Muscle layer of duodenum (tissue), 2 donors: ENCODE measurements at regions not wholly inside any gene's neighbourhood (a gene's known extent, or its start where the extent isn't known, plus 50 kb on each side); places are given as distances from the start of the nearest gene placed in this dataset.

Experiments used
- H3K27ac ChIP-seq: one replicate; pipeline ENCODE4 v1.7.0; 2013; ENCODE audit warnings: mild to moderate bottlenecking, low read length
- H3K27me3 ChIP-seq: one replicate; pipeline ENCODE4 v1.7.0; 2013; ENCODE audit warnings: low read depth, mild to moderate bottlenecking, control low read depth, low read length
- H3K36me3 ChIP-seq, 2 donors: one replicate each; pipeline ENCODE4 v1.7.0; 2013; ENCODE audit warnings: low read length in 2 of 2, control low read depth in 1 of 2, mild to moderate bottlenecking in 1 of 2; ENCODE audit not compliant: insufficient read depth in 2 of 2, control insufficient read depth in 1 of 2
- H3K4me1 ChIP-seq, 2 donors: one replicate each; pipeline ENCODE4 v1.7.0; 2013; ENCODE audit warnings: low read length in 2 of 2, mild to moderate bottlenecking in 2 of 2, control low read depth in 1 of 2, moderate library complexity in 1 of 2; ENCODE audit not compliant: insufficient read depth in 2 of 2, control insufficient read depth in 1 of 2
- H3K4me3 ChIP-seq, 2 donors: one replicate each; pipeline ENCODE4 v1.7.0; 2013; ENCODE audit warnings: low read length in 2 of 2, low read depth in 1 of 2, mild to moderate bottlenecking in 1 of 2
- H3K9me3 ChIP-seq, 2 donors: one replicate each; pipeline ENCODE4 v1.7.0; 2013; ENCODE audit warnings: low read length in 2 of 2, control low read depth in 1 of 2, mild to moderate bottlenecking in 1 of 2; ENCODE audit not compliant: control insufficient read depth in 1 of 2
- donor health status: healthy.

DNA sequence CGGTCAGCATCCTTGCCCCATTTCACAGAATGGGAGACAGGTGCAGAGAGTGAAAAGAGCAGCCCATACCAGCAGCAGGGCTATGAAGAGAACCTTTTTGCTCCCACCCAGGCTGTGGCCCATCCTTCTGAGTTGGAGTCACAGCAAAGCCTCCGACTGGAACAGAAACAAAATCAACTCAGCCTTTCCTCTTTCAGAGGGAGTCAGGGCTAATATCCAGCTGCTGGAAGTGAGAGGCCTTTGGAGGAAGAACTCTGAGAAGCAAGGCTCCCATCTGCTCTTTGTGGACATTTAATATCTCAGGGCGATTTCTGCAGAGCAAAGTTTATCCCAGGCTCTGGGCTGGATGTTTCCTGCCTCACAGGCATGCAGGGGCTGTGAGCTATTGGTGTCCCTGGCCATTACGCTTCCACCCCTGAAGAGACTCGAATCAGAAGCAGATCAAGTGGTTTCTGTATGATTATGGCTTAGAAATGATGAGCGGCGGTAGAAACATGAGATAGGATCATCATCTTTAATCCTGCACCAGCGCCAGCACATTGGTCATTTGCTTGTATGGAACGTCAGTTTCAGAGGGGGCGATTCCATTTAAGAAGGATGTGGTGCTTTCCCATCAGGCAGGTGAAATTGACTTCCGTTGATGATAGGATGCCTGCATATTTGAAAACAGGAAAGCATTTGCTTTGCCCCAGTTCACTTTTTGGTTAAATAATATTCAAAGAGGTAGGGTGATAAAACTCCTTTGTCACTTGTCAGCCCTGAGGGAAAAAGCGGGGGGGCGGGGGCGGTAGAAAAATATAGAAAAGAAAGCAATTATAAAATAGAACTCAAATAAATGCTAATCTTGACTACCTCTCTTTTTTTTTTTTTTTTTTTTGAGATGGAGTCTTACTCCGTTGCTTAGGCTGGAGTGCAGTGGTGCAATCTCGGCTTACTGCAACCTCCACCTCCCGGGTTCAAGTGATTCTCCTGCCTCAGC is 152.4 kb downstream of the LRRC30 start:
- no peaks in the 10 kb centered on the region for H3K36me3 ChIP-seq
- no peaks in the 10 kb centered on the region for H3K9me3 ChIP-seq
- peaks cover 0 to 4% of the 10 kb centered on the region in 2 donors for H3K4me1 ChIP-seq
- no peaks in the 10 kb centered on the region for H3K27me3 ChIP-seq
- H3K4me3 ChIP-seq = no peak overlapping the region
- no peak overlapping the region for H3K27ac ChIP-seq

DNA sequence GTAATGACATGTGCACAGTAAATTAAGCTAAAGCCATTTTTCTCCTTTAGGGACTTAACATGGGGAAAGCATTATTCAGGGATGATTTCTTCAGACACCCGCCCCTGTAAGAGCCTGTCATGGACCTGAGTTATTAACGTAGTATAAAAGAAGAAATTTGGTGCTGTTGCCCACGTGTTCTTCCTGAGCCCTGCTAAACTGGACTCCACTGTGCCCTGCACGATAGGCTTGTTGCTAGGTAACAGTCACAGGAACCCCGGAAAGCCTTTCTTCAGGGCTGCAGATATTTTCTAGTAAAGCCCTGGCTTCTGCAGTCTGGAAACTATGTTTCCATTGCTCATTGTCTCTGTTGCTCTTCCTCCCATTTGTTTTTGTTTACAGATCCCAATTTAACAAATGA is 157.9 kb downstream of the LRRC30 start:
- Histone ChIP-seq H3K4me3 (no peak overlapping the region), H3K27ac (no peak overlapping the region), H3K27me3 (no peaks in the 10 kb centered on the region), H3K36me3 (no peaks in the 10 kb centered on the region), H3K4me1 (no peaks in the 10 kb centered on the region), H3K9me3 (no peaks in the 10 kb centered on the region)

DNA sequence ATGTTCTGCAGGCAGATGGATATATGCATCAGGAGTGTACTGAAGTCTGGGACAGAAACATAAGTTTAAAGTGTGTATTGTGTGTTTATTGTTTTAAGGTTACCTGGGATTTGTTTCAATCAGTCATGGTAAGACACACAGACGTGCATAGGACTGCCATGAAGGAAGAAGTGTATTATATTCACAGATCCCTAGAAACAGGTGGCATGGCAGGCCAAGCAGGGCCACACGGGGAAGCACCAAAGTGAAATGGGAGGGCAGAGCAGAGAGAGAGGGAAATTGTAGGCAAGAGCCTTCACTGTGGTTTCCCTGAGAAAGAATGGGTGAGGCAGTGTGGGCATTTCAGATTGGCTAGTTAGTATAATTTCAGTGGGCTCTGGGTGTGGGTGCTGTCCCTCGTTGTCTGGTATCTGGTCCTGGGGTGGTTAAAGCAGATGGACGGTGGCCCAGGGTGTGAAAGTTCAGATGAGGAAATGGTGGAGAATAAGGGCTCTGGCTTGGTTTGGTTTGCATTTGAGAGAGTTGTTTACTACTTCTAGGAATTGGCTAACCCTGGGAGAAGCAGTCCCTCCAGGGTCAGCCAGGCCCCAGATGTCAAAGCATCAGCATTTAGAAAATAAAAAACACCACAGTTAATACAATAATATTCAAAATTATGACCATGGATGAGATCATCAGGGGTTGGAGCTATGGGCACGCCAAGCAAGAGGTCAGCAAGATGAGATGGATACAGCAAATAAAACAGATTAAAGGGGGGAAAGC is 160.0 kb downstream of the LRRC30 start:
- no peaks in the 10 kb centered on the region for H3K27me3 ChIP-seq
- H3K36me3 ChIP-seq = no peaks in the 10 kb centered on the region
- no peak overlapping the region for H3K4me3 ChIP-seq
- no peaks in the 10 kb centered on the region for H3K4me1 ChIP-seq
- no peaks in the 10 kb centered on the region for H3K9me3 ChIP-seq
- H3K27ac ChIP-seq = no peak overlapping the region

DNA sequence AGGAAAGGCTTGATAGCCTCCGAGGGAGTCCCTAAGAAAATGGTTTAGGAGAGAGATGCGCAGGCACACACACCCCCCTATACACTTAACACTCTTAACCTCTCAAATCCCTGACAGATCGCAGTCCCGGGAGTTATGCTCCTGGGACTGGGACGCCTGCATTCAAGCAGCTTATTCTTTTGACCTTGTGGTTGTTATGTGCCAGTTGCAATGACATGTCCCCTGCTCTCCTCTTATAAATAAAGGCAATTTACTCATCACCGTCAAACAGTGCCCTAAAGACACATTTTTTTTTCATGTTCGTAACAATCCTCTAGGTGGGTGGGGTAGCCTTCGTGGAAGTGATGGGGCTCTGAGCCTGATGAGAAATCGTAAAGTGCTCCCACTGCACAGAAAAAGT is 162.2 kb downstream of the LRRC30 start:
- Histone ChIP-seq H3K9me3 (no peaks in the 10 kb centered on the region), H3K36me3 (no peaks in the 10 kb centered on the region), H3K27me3 (no peaks in the 10 kb centered on the region), H3K4me3 (no peak overlapping the region), H3K27ac (no peak overlapping the region), H3K4me1 (no peaks in the 10 kb centered on the region)

DNA sequence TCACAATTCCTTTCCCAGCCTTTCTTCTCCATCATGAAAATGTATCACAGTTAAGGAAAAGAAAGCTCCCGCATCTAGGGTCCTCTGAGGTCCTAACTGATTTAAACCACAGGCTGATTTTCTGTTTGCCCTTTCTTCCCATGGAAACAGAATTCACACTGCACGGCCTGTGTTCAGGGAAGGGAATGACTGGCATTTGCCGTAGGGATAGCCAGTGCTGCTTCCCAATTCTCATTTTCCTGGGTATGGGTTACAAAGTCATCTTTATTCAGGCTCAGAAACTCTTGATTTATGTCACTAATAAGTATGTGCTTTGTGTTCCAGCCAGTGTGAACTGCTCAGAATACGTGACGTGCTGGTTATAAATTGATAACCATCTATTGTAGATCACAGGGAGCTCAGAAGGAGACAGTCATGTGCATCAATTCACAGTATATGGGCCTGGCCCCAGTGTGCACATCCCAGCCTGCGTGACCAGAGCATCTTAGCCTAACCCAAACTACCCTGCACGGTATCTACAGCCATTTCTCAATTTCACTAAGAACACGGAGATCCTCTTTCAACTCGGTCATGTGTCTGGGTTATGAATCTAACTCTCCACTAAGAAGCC is 163.3 kb downstream of the LRRC30 start:
- no peak overlapping the region for H3K4me3 ChIP-seq
- H3K36me3 ChIP-seq = no peaks in the 10 kb centered on the region
- no peaks in the 10 kb centered on the region for H3K9me3 ChIP-seq
- no peak overlapping the region for H3K27ac ChIP-seq
- no peaks in the 10 kb centered on the region for H3K4me1 ChIP-seq
- no peaks in the 10 kb centered on the region for H3K27me3 ChIP-seq

DNA sequence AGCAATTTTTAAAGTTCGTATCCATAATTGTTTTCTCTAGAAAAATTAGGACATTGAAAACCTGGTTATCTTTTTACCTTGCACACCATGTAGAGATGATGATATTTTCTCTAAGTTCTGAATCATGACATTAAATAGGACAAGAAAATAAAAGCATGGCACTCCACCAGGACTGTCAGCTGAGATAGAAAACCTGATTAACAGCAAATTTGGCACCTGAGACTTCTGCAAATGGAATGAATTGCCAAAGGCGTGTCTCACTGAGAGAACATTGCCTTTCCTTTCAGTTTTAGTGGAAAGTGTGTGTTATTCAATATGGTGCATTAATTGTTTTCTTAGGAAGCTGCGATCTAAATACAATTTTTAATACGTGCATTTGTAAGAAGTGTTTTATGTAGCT is 164.7 kb downstream of the LRRC30 start:
- no peak overlapping the region for H3K4me3 ChIP-seq
- no peak overlapping the region for H3K27ac ChIP-seq
- no peaks in the 10 kb centered on the region for H3K27me3 ChIP-seq
- H3K9me3 ChIP-seq = no peaks in the 10 kb centered on the region
- no peaks in the 10 kb centered on the region for H3K4me1 ChIP-seq
- no peaks in the 10 kb centered on the region for H3K36me3 ChIP-seq

DNA sequence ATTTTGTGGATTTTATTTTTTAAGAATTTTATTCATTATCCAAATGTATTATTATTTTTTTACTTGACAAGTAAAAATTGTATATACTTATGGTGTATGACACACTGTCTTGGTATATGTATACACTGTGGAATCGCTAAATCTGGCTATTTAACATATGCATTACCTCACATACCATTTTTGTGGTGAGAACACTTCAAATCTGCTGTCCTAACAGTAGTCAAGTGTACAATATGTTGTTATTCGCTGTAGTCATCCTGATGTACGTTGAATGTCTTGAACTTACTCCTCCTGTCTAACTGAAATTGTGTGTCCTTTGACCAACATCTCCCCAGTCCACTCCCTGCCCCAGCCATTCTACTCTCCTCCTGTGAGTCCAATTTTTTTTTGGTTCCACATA is 153.2 kb upstream of the PTPRM start:
- Histone ChIP-seq H3K4me1 (no peaks in the 10 kb centered on the region), H3K27ac (no peak overlapping the region), H3K9me3 (no peaks in the 10 kb centered on the region)

DNA sequence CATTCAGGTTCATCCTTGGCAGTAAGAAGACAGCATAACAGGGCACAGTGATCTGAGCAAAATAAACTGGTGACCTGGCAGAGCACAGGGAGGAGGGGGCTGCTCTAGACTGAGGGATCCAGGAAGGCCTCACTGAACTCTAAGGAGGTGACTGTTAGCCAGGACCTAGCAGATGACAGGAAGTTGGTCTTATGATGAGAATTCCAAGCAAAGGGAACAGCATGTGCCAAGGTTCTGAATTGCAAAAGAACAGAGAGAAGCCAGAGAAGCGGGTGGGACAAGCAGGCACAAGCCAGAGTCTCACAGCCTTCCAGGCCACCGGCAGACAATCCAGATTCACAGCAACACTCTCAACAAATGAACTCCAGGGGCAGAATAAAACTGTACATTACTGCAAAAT is 152.7 kb upstream of the PTPRM start:
- H3K27me3 ChIP-seq = no peaks in the 10 kb centered on the region
- no peaks in the 10 kb centered on the region for H3K9me3 ChIP-seq
- H3K27ac ChIP-seq = no peak overlapping the region
- H3K4me3 ChIP-seq = no peak overlapping the region
- no peaks in the 10 kb centered on the region for H3K4me1 ChIP-seq
- no peaks in the 10 kb centered on the region for H3K36me3 ChIP-seq

More for the DNA sequence above, 153.2 kb upstream of the PTPRM start:
- Histone ChIP-seq H3K36me3 (no peaks in the 10 kb centered on the region), H3K4me3 (no peak overlapping the region), H3K27me3 (no peaks in the 10 kb centered on the region)

DNA sequence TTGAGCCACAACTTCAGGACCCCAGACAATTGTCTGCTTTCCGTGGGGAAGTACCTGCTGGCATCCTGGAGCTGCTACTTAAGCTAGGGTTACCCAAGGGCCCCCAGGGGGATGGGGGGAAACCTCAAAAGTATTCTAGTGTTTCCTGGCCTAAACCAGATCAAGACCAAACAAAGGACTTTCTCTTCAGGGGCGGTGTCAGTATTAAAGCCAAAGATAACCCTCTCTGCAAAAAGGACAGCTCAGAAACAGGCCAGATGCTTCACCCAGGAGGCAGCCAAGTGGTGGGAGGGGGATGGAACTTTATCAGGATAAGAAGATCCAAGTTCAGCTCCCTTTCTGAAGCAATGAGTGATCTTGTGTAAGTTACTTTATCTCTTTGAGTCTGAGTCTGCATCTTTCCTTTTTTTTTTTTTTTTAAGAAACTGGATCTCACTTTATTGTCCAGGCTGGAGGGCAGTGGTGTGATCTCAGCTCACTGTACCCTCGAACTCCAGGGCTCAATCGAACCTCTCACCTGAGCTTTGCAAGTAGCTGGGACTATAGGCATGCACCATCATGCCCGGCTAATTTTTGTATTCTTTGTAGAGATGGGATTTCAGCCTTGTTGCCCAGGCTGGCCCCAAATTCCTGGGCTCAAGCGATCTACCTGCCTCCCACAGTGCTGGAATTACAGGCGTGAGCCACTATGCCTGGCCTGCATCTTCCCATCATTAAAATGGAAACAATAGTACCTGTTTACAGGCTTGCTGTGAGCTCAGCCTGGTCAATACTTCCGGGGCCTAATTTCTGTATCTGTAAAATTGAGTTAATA is 151.8 kb upstream of the PTPRM start:
- no peaks in the 10 kb centered on the region for H3K36me3 ChIP-seq
- H3K27ac ChIP-seq = no peak overlapping the region
- no peaks in the 10 kb centered on the region for H3K27me3 ChIP-seq
- H3K4me3 ChIP-seq = no peak overlapping the region
- no peaks in the 10 kb centered on the region for H3K9me3 ChIP-seq
- H3K4me1 ChIP-seq = no peaks in the 10 kb centered on the region

DNA sequence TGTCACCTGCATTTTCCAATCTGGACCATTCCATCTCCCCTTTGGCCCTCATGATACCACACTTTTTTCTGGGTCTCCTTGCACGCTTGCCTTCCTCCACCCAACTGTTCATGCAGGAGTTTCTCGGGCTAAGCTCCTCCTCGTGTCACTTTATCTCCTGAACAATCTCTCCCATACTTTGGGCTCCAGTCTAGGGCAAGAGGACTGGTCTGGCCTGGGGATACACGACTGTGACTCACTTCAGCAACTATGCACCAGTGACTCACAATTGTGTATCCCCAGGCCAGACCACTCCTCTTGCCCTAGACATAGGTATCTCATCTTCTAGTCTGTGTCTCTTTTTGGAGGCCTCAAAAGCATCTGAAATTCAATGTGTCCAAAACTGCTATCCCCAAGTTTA is 149.4 kb upstream of the PTPRM start:
- no peak overlapping the region for H3K4me3 ChIP-seq
- no peaks in the 10 kb centered on the region for H3K36me3 ChIP-seq
- H3K27ac ChIP-seq = no peak overlapping the region
- no peaks in the 10 kb centered on the region for H3K4me1 ChIP-seq
- H3K27me3 ChIP-seq = no peaks in the 10 kb centered on the region
- H3K9me3 ChIP-seq = no peaks in the 10 kb centered on the region

DNA sequence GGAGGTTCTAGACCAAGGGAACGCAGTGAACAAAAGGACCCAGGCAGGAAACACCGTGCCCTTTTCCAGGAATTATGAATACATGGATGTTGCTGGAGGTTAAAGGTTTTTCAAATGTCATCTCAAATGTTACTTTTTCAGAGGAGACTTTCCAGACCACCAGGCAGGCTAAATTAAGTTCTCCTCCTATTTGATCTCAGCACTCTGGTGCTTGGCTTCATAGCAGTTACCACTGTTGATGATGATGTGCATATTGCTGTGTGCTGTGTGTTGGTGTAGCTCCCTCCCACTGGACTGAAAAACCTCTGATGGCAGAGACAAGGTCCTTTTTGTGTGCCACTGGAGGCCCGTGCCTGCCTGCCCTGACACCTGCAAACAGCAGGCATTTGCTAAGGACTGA is 137.3 kb upstream of the PTPRM start:
- Histone ChIP-seq H3K36me3 (no peaks in the 10 kb centered on the region), H3K27ac (no peak overlapping the region), H3K9me3 (peaks cover 0 to 3% of the 10 kb centered on the region in 2 donors), H3K4me3 (no peak overlapping the region), H3K27me3 (no peaks in the 10 kb centered on the region), H3K4me1 (no peaks in the 10 kb centered on the region)
